ENCODE measurements at regions not wholly inside any gene's neighbourhood (a gene's known extent, or its start where the extent isn't known, plus 50 kb on each side); places are given as distances from the start of the nearest gene placed in this dataset.
"Not testable (repeated sequence)": the region's sequence is repeated elsewhere in the genome, so short reads cannot be mapped to it uniquely, and the experiment has no call there.

- TF ChIP-seq CTCF (IDR thresholded peaks at IDR 0.05; ENCODE audit: control extremely low read depth, extremely low read depth) = no peak
- Histone ChIP-seq H3K36me3 (ENCODE audit: control insufficient read depth in 4 of 4, insufficient read depth in 4 of 4, low read length in 4 of 4) (no peaks in the 10 kb centered on the region), H3K27me3 (ENCODE audit: control insufficient read depth in 3 of 3, insufficient read depth in 3 of 3, low read length in 2 of 3) (no peaks in the 10 kb centered on the region), H3K9me3 (ENCODE audit: control insufficient read depth in 4 of 4, insufficient read depth in 3 of 4, low read length in 3 of 4) (peaks cover 0 to 9% (median 1%) of the 10 kb centered on the region in 4 donors), H3K9ac (ENCODE audit: insufficient read depth in 1 of 2, low read length in 2 of 2) (no peak overlapping the region), H3K4me1 (ENCODE audit: control insufficient read depth in 5 of 5, insufficient read depth in 5 of 5, low read length in 5 of 5) (no peaks in the 10 kb centered on the region), H3K4me3 (no peak overlapping the region), H3K27ac (ENCODE audit: low read depth in 1 of 2, low read length in 1 of 2) (no peak overlapping the region)
- WGBS, 2 donors = 87 to 92% methylated on average over 22 of the region's 22 CpGs
- ATAC-seq (ENCODE audit: insufficient read depth, low FRiP score) = peak; percentile 39
- no peak for DNase-seq
Measured at GRCh38 chr14:105733081-105734065, 207.0 kb downstream of the TMEM121 start.

GRCh38 chr14:105734241-105734640 lies 207.9 kb downstream of the TMEM121 start:
- WGBS, 2 donors = 77 to 92% methylated on average over 3 to 8 of the region's 14 CpGs
- not testable (repeated sequence) for H3K27ac ChIP-seq (ENCODE audit: low read depth in 1 of 2, low read length in 1 of 2); H3K4me3 ChIP-seq; H3K27me3 ChIP-seq (ENCODE audit: control insufficient read depth in 3 of 3, insufficient read depth in 3 of 3, low read length in 2 of 3); H3K36me3 ChIP-seq (ENCODE audit: control insufficient read depth in 4 of 4, insufficient read depth in 4 of 4, low read length in 4 of 4); H3K4me1 ChIP-seq (ENCODE audit: control insufficient read depth in 5 of 5, insufficient read depth in 5 of 5, low read length in 5 of 5); DNase-seq; H3K9me3 ChIP-seq (ENCODE audit: control insufficient read depth in 4 of 4, insufficient read depth in 3 of 4, low read length in 3 of 4); H3K9ac ChIP-seq (ENCODE audit: insufficient read depth in 1 of 2, low read length in 2 of 2); ATAC-seq (ENCODE audit: insufficient read depth, low FRiP score)

- H3K4me3 ChIP-seq; H3K9me3 ChIP-seq (ENCODE audit: control insufficient read depth in 4 of 4, insufficient read depth in 3 of 4, low read length in 3 of 4); H3K27ac ChIP-seq (ENCODE audit: low read depth in 1 of 2, low read length in 1 of 2); DNase-seq; H3K4me1 ChIP-seq (ENCODE audit: control insufficient read depth in 5 of 5, insufficient read depth in 5 of 5, low read length in 5 of 5); H3K27me3 ChIP-seq (ENCODE audit: control insufficient read depth in 3 of 3, insufficient read depth in 3 of 3, low read length in 2 of 3); H3K9ac ChIP-seq (ENCODE audit: insufficient read depth in 1 of 2, low read length in 2 of 2); H3K36me3 ChIP-seq (ENCODE audit: control insufficient read depth in 4 of 4, insufficient read depth in 4 of 4, low read length in 4 of 4); ATAC-seq (ENCODE audit: insufficient read depth, low FRiP score): not testable (repeated sequence)
- 83 to 84% methylated on average over 13 to 16 of the region's 20 CpGs for WGBS, 2 donors
Measured at GRCh38 chr14:105736331-105736730, 209.9 kb downstream of the TMEM121 start.

GRCh38 chr14:105737504-105738246 lies 211.3 kb downstream of the TMEM121 start:
- TF ChIP-seq CTCF (IDR thresholded peaks at IDR 0.05; ENCODE audit: control extremely low read depth, extremely low read depth) = no peak
- ATAC-seq (ENCODE audit: insufficient read depth, low FRiP score) (no peak), DNase-seq (no peak)
- Histone ChIP-seq H3K4me3 (no peak overlapping the region), H3K27me3 (ENCODE audit: control insufficient read depth in 3 of 3, insufficient read depth in 3 of 3, low read length in 2 of 3) (no peaks in the 10 kb centered on the region), H3K36me3 (ENCODE audit: control insufficient read depth in 4 of 4, insufficient read depth in 4 of 4, low read length in 4 of 4) (no peaks in the 10 kb centered on the region), H3K9ac (ENCODE audit: insufficient read depth in 1 of 2, low read length in 2 of 2) (no peak overlapping the region), H3K4me1 (ENCODE audit: control insufficient read depth in 5 of 5, insufficient read depth in 5 of 5, low read length in 5 of 5) (no peaks in the 10 kb centered on the region), H3K27ac (ENCODE audit: low read depth in 1 of 2, low read length in 1 of 2) (no peak overlapping the region), H3K9me3 (ENCODE audit: control insufficient read depth in 4 of 4, insufficient read depth in 3 of 4, low read length in 3 of 4) (peaks cover 0 to 3% (median 1%) of the 10 kb centered on the region in 4 donors)
- WGBS, 2 donors = 84 to 89% methylated on average over 14 to 17 of the region's 17 CpGs
